ENCODE measurements at regions not wholly inside any gene's neighbourhood (a gene's known extent, or its start where the extent isn't known, plus 50 kb on each side); places are given as distances from the start of the nearest gene placed in this dataset.

DNA sequence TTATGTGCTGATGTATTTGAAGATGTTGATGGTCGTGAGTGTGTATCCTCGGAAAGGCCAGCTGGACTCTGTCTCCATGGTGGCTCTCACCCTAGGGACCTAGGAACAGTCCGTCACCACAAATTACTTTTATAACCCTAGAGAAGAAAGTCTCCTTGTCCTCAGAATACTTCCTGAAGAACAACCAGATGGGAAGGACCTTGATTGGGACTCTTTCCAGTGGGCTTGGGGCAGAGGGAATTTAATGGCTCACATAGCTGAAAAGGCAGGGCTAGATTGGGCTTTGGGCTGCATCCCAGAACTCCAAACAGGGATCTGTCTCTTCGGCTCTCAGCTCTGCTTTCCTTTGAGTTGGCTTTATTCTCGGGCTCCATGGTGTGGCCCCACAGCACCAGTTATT lies 90.8 kb downstream of the TBX19 start:
- TF ChIP-seq, protein P1, sequence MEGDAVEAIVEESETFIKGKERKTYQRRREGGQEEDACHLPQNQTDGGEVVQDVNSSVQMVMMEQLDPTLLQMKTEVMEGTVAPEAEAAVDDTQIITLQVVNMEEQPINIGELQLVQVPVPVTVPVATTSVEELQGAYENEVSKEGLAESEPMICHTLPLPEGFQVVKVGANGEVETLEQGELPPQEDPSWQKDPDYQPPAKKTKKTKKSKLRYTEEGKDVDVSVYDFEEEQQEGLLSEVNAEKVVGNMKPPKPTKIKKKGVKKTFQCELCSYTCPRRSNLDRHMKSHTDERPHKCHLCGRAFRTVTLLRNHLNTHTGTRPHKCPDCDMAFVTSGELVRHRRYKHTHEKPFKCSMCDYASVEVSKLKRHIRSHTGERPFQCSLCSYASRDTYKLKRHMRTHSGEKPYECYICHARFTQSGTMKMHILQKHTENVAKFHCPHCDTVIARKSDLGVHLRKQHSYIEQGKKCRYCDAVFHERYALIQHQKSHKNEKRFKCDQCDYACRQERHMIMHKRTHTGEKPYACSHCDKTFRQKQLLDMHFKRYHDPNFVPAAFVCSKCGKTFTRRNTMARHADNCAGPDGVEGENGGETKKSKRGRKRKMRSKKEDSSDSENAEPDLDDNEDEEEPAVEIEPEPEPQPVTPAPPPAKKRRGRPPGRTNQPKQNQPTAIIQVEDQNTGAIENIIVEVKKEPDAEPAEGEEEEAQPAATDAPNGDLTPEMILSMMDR (conservative IDR thresholded peaks at IDR 0.05), result no peak
- no peak for TF ChIP-seq EZH2 (IDR thresholded peaks at IDR 0.05; ENCODE audit: low read depth)

Data from PC-9 (cell line).